CD4-positive, alpha-beta T cell treated with Interleukin-6 for 4 hours (primary cell): ENCODE measurements at regions not wholly inside any gene's neighbourhood (a gene's known extent, or its start where the extent isn't known, plus 50 kb on each side); places are given as distances from the start of the nearest gene placed in this dataset.
A peak's percentile ranks its signal among the peaks of the same experiment; 100 is the strongest.

ENCODE experiments used
- DNase-seq: peaks from one replicate; pipeline ENCODE4 v3.0.0-alpha.2; 2020; ENCODE audit warnings: mixed read lengths

DNA sequence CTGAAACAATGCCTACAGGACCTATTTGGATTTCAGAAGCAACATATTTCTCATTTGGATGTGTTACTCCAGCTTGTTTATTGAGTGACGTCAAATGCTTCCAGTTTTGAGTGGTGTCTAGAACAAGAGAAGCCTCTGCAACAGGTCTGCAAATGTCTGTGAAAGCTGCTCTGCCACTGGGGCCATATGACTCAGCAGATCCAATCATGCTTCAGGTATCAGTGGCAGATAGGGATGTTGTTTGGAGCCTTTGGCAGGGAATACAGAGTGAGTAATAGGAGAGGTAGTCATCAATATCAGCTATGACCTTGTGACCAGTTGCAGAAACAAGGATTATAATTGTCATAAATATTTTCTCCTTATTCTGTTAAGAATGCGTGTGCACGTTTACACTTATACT, 141.1 kb upstream of the ZXDA start:
- DNase-seq, result no peak

DNA sequence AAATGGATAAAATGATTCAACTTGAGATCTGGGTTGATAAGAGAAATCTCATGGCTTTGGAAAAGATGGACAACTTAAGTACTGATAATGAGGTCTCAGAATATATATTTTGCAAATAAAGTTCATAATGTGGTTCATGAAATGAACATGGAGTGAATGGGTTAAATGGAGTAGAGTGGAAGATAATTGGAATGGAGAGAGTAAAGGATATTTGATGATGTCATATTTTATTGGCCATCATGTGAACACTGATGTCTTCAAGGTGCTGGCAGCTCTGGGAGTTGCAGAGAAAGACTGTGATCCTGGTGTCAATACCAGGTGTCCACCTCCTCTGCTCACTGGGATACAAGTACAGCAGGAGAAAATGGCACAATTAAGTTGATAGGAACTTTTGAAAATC, 133.9 kb upstream of the ZXDA start:
- DNase-seq, result no peak

DNA sequence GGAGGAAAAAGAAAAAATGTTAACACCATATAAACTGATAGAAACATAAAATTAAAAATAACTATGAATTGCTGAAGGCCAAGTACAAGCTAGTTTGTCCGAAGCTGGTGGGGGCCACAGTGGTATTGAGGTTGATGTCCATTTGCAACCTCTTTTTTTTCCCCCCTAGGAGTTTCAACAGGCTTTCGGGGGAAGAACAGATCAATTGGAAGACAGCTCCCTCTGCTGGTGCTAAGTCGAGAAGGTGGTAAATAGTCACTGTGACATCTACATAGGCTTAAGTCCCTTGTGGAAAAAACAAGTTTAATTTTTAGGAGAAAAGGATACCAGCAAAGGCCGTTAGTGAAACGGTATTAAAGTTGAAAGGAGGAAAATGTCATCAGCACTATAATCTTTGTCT, 115.7 kb upstream of the ZXDA start:
- peak; percentile 53 for DNase-seq

DNA sequence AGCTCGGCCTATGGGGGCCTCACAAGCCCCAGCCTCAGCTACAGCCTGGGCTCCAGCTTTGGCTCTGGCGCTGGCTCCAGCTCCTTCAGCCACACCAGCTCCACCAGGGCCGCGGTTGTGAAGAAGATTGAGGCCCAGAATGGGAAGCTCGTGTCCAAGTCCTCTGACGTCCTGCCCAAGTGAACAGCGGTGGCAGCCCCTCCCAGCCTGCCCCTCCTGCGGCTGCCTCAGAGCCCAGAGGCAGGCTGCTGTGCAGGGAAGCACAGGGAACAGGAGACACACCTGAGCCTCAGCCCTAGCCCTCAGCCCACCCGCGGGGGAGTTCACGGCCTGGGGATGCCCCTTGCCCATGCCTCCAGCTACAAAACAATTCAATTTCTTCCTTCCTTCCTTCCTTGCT, 75.7 kb upstream of the ZXDA start:
- DNase-seq, result no peak

DNA sequence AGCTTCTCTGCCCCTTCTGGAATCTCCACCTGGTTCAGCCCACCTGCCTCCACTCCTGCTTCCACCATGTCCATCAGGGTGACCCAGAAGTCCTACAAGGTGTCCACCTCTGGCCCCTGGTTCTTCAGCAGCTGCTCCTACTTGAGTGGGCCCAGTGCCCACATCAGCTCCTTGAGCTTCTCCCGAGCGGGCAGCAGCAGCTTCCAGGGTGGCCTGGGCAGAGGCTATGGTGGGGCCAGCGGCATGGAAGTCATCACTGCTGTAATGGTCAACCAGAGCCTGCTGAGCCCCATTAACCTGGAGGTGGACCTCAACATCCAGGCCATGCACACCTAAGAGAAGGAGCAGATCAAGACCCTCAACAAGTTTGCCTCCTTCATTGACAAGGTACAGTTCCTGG, 74.4 kb upstream of the ZXDA start:
- DNase-seq, result no peak

DNA sequence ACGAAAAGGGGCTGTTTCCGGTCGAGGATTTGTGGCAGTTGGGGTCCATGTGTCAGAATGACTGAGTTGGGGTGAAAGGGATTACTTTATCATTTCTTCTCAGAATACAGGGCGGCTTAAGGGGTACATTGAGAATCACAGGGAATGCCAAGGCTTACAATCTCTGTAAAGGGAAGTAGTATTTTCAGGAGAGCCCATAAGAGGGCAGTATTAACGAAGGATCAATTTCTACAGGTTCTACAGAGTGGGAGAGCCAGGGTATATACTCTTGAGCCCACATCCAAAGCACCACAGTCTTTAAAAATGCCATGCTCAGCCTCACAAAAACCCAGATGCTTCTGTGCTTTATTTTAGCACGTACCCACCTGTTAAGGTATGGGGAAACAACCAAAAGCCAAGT, 67.7 kb upstream of the ZXDA start:
- DNase-seq, result no peak

DNA sequence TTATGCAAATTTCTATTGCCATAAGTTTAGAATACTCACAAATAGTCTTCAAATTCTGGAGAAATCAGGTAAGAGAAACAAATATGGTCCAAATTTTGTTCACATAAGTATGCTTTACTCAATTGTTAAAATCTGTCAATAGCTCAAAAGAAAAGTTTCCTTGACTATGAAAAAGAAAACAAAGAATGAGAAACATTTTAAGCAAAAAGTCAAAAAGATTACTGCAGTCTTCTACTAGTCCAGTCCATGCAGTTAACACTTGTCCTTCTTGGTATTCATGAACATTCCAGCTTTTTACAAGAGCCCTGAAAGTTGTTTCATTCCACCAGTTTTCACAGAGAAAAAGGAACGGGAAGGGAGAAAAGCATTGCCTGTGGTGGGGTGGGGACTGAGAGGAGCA, 54.7 kb upstream of the ZXDA start:
- no peak for DNase-seq
